IMR-90 (cell line): ENCODE measurements at regions not wholly inside any gene's neighbourhood (a gene's known extent, or its start where the extent isn't known, plus 50 kb on each side); places are given as distances from the start of the nearest gene placed in this dataset.

ENCODE experiments used
- CTCF ChIP-seq: conservative IDR thresholded peaks from 2 replicates; pipeline ENCODE4 v1.5.1; 2012; ENCODE audit warnings: mild to moderate bottlenecking, low read depth, low read length, improper control_type of control experiment
- MAFK ChIP-seq: IDR thresholded peaks from 2 replicates; pipeline ENCODE4 v1.6.1; 2012; ENCODE audit warnings: low read depth, low read length, improper control_type of control experiment
- MAZ ChIP-seq: IDR thresholded peaks from 2 replicates; pipeline ENCODE4 v1.6.1; 2012; ENCODE audit warnings: low read depth, mild to moderate bottlenecking, low read length, improper control_type of control experiment, moderate library complexity, borderline replicate concordance
- MXI1 ChIP-seq: IDR thresholded peaks from 2 replicates; pipeline ENCODE4 v1.6.1; 2012; ENCODE audit warnings: low read depth, mild to moderate bottlenecking, low read length, moderate library complexity, borderline replicate concordance
- NFE2L2 ChIP-seq: fragments of 150-350 bp; IDR thresholded peaks from 2 replicates; pipeline ENCODE4 v1.6.1; 2016; ENCODE audit warnings: low read depth, mild to moderate bottlenecking, low read length
- POLR2A ChIP-seq: IDR thresholded peaks from 2 replicates; pipeline ENCODE4 v1.6.1; 2012; ENCODE audit warnings: mild to moderate bottlenecking, low read depth, low read length
- RAD21 ChIP-seq: IDR thresholded peaks from 2 replicates; pipeline ENCODE4 v1.6.1; 2012; ENCODE audit warnings: low read length, improper control_type of control experiment
- RCOR1 ChIP-seq: IDR thresholded peaks from 2 replicates; pipeline ENCODE4 v1.6.1; 2012; ENCODE audit warnings: mild to moderate bottlenecking, low read length, improper control_type of control experiment; ENCODE audit not compliant: insufficient replicate concordance
- RFX5 ChIP-seq: IDR thresholded peaks from 2 replicates; pipeline ENCODE4 v1.8.0; 2012; ENCODE audit warnings: low read depth, mild to moderate bottlenecking, low read length, moderate library complexity
- SMC3 ChIP-seq: fragments of 150-350 bp; IDR thresholded peaks from 2 replicates; pipeline ENCODE4 v1.6.1; 2016; ENCODE audit warnings: low read depth, mild to moderate bottlenecking, antibody characterized with exemption, low read length, moderate library complexity
- TF ChIP-seq, protein P1 (sequence below): fragments of 150-350 bp; IDR thresholded peaks from 2 replicates; pipeline ENCODE4 v1.6.1; 2016; ENCODE audit warnings: low read depth, mild to moderate bottlenecking, low read length, moderate library complexity, borderline replicate concordance

DNA sequence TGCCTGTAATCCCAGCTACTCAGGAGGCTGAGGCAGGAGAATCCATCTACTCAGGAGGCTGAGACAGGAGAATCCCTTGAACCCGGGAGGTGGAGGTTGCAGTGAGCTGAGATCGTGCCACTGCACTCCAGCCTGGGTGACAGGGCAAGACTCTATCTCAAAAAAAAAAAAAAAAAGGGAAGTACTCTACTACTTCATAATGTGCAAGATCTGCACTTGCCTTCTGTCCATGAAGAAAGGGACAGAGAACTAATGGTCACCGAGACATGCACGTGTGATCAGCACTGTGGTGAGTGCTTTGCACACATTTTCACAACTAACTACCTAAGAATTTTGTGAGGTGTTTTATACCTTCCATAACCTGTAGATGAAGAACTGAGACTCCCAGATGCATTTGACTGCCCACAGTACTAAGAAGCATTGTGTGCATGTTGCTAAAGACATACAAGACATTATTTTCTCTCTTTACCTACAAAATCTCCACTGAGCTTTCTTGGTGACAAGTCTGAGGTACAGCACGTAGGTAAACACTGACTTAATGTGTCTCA lies 784.8 kb upstream of the ID2 start:
- TF ChIP-seq SMC3 (no peak), CTCF (no peak), RAD21 (no peak), POLR2A (no peak), RCOR1 (no peak), RFX5 (no peak), NFE2L2 (no peak), MAFK (no peak), MAZ (no peak), MXI1 (no peak)
- TF ChIP-seq, protein P1, sequence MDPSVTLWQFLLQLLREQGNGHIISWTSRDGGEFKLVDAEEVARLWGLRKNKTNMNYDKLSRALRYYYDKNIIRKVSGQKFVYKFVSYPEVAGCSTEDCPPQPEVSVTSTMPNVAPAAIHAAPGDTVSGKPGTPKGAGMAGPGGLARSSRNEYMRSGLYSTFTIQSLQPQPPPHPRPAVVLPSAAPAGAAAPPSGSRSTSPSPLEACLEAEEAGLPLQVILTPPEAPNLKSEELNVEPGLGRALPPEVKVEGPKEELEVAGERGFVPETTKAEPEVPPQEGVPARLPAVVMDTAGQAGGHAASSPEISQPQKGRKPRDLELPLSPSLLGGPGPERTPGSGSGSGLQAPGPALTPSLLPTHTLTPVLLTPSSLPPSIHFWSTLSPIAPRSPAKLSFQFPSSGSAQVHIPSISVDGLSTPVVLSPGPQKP: no peak
